ENCODE measurements at regions not wholly inside any gene's neighbourhood (a gene's known extent, or its start where the extent isn't known, plus 50 kb on each side); places are given as distances from the start of the nearest gene placed in this dataset.

GRCh38 chr5:66249920-66250319 lies 105.8 kb downstream of the SREK1 start:
- BruUV-seq (replicated peaks), result no TSS peak
- in situ Hi-C loops (cut with HindIII; ENCODE audit: extremely low pct_ligation_motif_present, low pct_unique_long_range_greater_than_20kb) (no loop called here), intact Hi-C loops (cut with micrococcal nuclease; ENCODE audit: unreplicated experiment) (no loop called here)
- H3K4me3 ChIP-seq (replicated peaks in 1 of 3; ENCODE audit: insufficient read depth in 1 of 3, low read depth in 2 of 3, low read length in 3 of 3), result no peak overlapping the region
- no peaks in the 10 kb centered on the region; a peak in 2 of 5 replicates for H3K27me3 ChIP-seq (ENCODE audit: control insufficient read depth in 1 of 2, insufficient read depth in 2 of 2, low read length in 2 of 2)
- no peak overlapping the region for H3K4me2 ChIP-seq (ENCODE audit: low read depth, low read length)
- H3K27ac ChIP-seq (ENCODE audit: extremely low read length, insufficient read depth, low read length), result no peak overlapping the region
- H3K4me1 ChIP-seq (ENCODE audit: insufficient read depth, low read length), result no peaks in the 10 kb centered on the region
- FAIRE-seq (no peak), DNase-seq (ENCODE audit: low spot score) (no peak), ATAC-seq (no peak)
- no peaks in the 10 kb centered on the region for H3K9me3 ChIP-seq (ENCODE audit: low read length)
- H3K36me3 ChIP-seq (replicated peaks in 1 of 2; ENCODE audit: control insufficient read depth in 1 of 2, insufficient read depth in 2 of 2, low read length in 2 of 2), result no peaks in the 10 kb centered on the region
- ChIA-PET POLR2A (no interaction called here), CTCF (ENCODE audit: low intra/inter-chr PET ratio, low total read pairs) (no interaction called here)
- no peaks in the 10 kb centered on the region for H4K20me1 ChIP-seq (ENCODE audit: insufficient read depth, low read length)
- WGBS (ENCODE audit: low lambda C conversion rate), result 16% methylated on average over 4 of the region's 4 CpGs
- no peak overlapping the region for H2AFZ ChIP-seq (ENCODE audit: low read length)
- TF ChIP-seq ASH2L (IDR thresholded peaks at IDR 0.05; ENCODE audit: insufficient read length, low read depth, low read length) (no peak), ZBTB7B (CRISPR knock-in tag; IDR thresholded peaks at IDR 0.05) (no peak), FIP1L1 (IDR thresholded peaks at IDR 0.05; ENCODE audit: borderline replicate concordance, insufficient read depth, low read depth, low read length) (no peak), ZNF761 (CRISPR knock-in tag; conservative IDR thresholded peaks at IDR 0.05) (no peak), PHF21A (CRISPR knock-in tag; IDR thresholded peaks at IDR 0.05) (no peak), ADNP (CRISPR knock-in tag; IDR thresholded peaks at IDR 0.05) (no peak), ERF (CRISPR knock-in tag; IDR thresholded peaks at IDR 0.05) (no peak), GTF3A (CRISPR knock-in tag; conservative IDR thresholded peaks at IDR 0.05) (no peak), HMG20A (CRISPR knock-in tag; IDR thresholded peaks at IDR 0.05; ENCODE audit: borderline replicate concordance) (no peak), ZNF446 (CRISPR knock-in tag; IDR thresholded peaks at IDR 0.05) (no peak), ZNF780A (CRISPR knock-in tag; IDR thresholded peaks at IDR 0.05) (no peak), ZNF816 (CRISPR knock-in tag; IDR thresholded peaks at IDR 0.05; ENCODE audit: borderline replicate concordance) (no peak), NR1H2 (CRISPR knock-in tag; IDR thresholded peaks at IDR 0.05; ENCODE audit: borderline replicate concordance, low read depth) (no peak)
- no peak overlapping the region for H3K9ac ChIP-seq (ENCODE audit: insufficient read depth, low read depth, low read length)
- no peaks in the 10 kb centered on the region for H3K79me2 ChIP-seq (ENCODE audit: insufficient read depth, low read length)
